KMS-11 (cell line): ENCODE measurements at regions not wholly inside any gene's neighbourhood (a gene's known extent, or its start where the extent isn't known, plus 50 kb on each side); places are given as distances from the start of the nearest gene placed in this dataset.

Source experiments
- H2AFZ ChIP-seq: fragments of 200-600 bp; sonication (generic); 2 replicates; pipeline ENCODE4 v1.6.1; 2016; ENCODE audit warnings: antibody characterized with exemption, mixed run types, low read depth
- H3K27ac ChIP-seq: fragments of 200-600 bp; sonication (generic); 2 replicates; pipeline ENCODE4 v1.6.1; 2016; ENCODE audit warnings: mild to moderate bottlenecking, mixed run types
- H3K27me3 ChIP-seq: fragments of 200-600 bp; sonication (generic); 2 replicates; pipeline ENCODE4 v1.6.1; 2017; ENCODE audit warnings: mild to moderate bottlenecking, low read depth, mixed run types, moderate library complexity; ENCODE audit not compliant: insufficient read depth
- H3K36me3 ChIP-seq: fragments of 200-600 bp; sonication (generic); 2 replicates; pipeline ENCODE4 v1.6.1; 2017; ENCODE audit warnings: mild to moderate bottlenecking, mixed run types; ENCODE audit not compliant: insufficient read depth
- H3K4me1 ChIP-seq: fragments of 200-600 bp; sonication (generic); 2 replicates; pipeline ENCODE4 v1.6.1; 2016; ENCODE audit warnings: mild to moderate bottlenecking, low read depth, mixed run types; ENCODE audit not compliant: poor library complexity, severe bottlenecking
- H3K4me2 ChIP-seq: fragments of 200-600 bp; sonication (generic); 2 replicates; pipeline ENCODE4 v1.7.0; 2016; ENCODE audit warnings: mild to moderate bottlenecking, mixed run types
- H3K4me3 ChIP-seq: fragments of 200-600 bp; sonication (generic); IDR thresholded peaks from 2 replicates; pipeline ENCODE4 v1.6.1; 2017; ENCODE audit warnings: low read depth, low read length, mixed read lengths; ENCODE audit not compliant: insufficient read depth
- H3K79me2 ChIP-seq: fragments of 200-600 bp; sonication (generic); 2 replicates; pipeline ENCODE4 v1.6.1; 2016; ENCODE audit warnings: low read depth, mixed run types; ENCODE audit not compliant: insufficient read depth
- H3K9ac ChIP-seq: fragments of 200-600 bp; sonication (generic); 2 replicates; pipeline ENCODE4 v1.6.1; 2016; ENCODE audit warnings: mild to moderate bottlenecking, mixed run types
- H4K20me1 ChIP-seq: fragments of 200-600 bp; sonication (generic); 2 replicates; pipeline ENCODE4 v1.6.1; 2016; ENCODE audit warnings: mild to moderate bottlenecking, mixed run types; ENCODE audit not compliant: insufficient read depth
- TF ChIP-seq, protein P1 (sequence below): fragments of 200-600 bp; sonication (generic); conservative IDR thresholded peaks from 2 replicates; pipeline ENCODE4 v1.6.1; 2017; ENCODE audit warnings: low read depth, mild to moderate bottlenecking, antibody characterized with exemption, low read length, moderate library complexity, mixed read lengths

DNA sequence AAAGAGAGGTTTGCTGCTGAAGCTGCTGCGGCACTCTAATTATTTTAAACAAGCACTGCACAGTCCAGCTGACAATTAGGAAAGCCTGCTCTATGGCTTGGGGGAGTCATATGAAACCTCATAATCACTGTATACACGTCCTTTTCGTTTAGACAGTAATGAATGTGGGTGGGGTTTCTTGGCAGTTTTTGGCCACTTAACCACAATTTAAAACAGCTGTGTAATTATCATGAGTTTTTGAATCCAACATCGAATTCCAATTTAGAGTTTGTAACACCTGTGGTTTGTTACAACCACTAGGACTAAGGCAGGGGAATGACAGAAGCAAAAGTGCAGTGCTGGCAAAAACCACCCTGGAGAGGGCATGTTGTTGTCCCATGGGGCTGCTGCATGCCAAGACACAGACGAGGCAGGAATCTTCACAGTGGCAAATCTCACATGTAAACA is 99.5 kb downstream of the CXXC4 start:
- Histone ChIP-seq H3K79me2 (no peaks in the 10 kb centered on the region), H3K27me3 (no peaks in the 10 kb centered on the region), H3K4me2 (peak overlapping the region; percentile 85), H4K20me1 (no peaks in the 10 kb centered on the region), H3K4me1 (peaks cover 55% of the 10 kb centered on the region), H3K27ac (peak overlapping the region; percentile 38; the same call in 1 of the 2 replicates), H2AFZ (peak overlapping the region; percentile 23; the same call in 1 of the 2 replicates), H3K36me3 (no peaks in the 10 kb centered on the region), H3K9ac (peak overlapping the region; percentile 5; the same call in 1 of the 2 replicates), H3K4me3 (no peak overlapping the region)
- TF ChIP-seq, protein P1, sequence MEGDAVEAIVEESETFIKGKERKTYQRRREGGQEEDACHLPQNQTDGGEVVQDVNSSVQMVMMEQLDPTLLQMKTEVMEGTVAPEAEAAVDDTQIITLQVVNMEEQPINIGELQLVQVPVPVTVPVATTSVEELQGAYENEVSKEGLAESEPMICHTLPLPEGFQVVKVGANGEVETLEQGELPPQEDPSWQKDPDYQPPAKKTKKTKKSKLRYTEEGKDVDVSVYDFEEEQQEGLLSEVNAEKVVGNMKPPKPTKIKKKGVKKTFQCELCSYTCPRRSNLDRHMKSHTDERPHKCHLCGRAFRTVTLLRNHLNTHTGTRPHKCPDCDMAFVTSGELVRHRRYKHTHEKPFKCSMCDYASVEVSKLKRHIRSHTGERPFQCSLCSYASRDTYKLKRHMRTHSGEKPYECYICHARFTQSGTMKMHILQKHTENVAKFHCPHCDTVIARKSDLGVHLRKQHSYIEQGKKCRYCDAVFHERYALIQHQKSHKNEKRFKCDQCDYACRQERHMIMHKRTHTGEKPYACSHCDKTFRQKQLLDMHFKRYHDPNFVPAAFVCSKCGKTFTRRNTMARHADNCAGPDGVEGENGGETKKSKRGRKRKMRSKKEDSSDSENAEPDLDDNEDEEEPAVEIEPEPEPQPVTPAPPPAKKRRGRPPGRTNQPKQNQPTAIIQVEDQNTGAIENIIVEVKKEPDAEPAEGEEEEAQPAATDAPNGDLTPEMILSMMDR, result no peak

DNA sequence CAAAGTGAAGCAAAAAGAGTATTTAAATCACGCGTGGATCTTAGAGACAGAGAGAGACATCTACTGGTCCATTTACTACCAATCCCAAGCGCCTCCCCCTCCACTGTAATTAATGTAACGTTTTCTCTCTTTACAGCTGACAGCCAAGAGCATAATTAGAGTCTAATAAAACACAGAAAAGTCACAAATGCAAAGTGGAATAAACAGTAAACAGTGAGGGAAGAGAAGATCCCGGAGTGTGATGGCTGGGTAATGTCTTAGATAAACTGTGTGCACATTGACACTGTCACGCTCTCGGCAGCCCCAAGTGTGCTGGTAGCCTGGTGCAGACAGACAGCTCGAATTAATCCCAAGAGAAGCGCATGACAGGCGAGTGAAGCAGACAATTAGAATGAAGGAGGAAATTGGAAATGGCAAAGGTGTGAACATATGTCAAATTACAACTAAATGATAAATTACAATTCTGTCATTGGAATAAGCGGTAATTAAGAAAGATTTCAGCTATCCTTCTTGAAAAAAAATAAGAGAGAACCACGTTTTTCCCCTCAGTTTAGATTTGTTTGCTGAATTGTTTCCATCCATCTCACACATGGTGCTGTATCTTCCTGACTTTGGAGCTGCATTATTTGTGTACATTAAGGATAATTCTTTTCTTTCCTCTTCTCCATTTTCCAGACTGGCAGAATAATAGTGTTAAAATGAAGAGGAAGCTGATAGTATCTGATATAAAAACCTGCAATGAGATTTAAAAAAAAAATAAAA is 100.1 kb downstream of the CXXC4 start:
- no peaks in the 10 kb centered on the region for H3K79me2 ChIP-seq
- H3K27ac ChIP-seq, result peak overlapping the region; percentile 38; the same call in 1 of the 2 replicates
- H3K9ac ChIP-seq, result peak overlapping the region; percentile 5; the same call in 1 of the 2 replicates
- H3K4me1 ChIP-seq, result peaks cover 55% of the 10 kb centered on the region
- peak overlapping the region; percentile 85 for H3K4me2 ChIP-seq
- no peak overlapping the region for H3K4me3 ChIP-seq
- no peaks in the 10 kb centered on the region for H3K27me3 ChIP-seq
- H2AFZ ChIP-seq, result peak overlapping the region; percentile 23; the same call in 1 of the 2 replicates
- H4K20me1 ChIP-seq, result no peaks in the 10 kb centered on the region
- TF ChIP-seq, protein P1, result no peak
- H3K36me3 ChIP-seq, result no peaks in the 10 kb centered on the region

DNA sequence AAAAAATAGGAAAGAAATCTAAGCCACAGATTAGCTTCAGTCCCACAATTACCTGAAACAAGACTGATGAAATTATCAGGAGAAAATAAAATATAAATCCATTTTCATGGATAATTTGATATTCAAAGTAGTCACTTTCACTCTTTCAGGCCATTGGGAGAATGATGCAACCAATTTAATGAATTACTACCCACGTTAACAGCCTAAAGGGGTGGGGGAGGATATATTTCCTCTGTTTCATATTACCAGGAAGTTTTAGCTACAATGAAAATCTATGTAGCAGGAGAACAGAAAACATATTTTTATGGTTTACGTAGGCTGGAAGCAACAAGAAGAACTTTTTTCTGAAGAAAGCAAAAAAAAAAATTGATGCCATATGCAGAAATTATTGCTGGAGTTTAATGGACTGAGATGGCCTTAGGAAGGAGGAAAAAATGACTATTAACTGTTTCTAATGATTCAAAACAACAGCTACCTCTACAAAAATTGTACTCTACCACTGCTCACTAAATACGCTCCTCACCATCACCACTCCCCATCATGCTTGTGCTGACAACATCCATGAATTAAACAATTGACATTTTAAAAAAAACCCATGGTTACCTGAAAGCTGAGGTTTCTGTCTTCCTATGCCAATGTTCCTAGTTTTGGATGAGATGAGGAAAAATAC is 100.9 kb downstream of the CXXC4 start:
- Histone ChIP-seq H3K4me3 (no peak overlapping the region), H3K9ac (no peak overlapping the region), H2AFZ (peak overlapping the region; percentile 23; the same call in 1 of the 2 replicates)

DNA sequence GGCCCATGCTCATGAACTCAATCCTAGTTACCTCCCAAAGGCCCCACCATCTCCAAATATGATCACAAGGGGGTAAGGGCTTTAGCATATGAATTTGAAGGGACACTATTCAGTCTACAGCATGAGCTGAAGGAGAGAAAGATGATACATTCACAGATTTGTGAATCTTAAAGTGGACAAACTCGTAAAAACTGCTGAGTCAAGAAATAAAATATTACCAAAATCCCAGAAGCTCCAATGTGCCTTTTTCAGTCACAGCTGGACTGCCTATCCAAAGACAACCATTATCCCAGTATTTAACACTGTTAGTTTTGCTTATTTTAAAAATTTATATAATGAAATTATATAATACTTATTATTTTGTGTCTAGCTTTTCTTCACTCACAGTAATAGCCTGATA is 109.0 kb downstream of the CXXC4 start:
- H3K27me3 ChIP-seq, result no peaks in the 10 kb centered on the region
- H3K4me2 ChIP-seq, result no peak overlapping the region
- H3K79me2 ChIP-seq, result no peaks in the 10 kb centered on the region
- no peaks in the 10 kb centered on the region for H4K20me1 ChIP-seq
- TF ChIP-seq, protein P1, result no peak
- H3K27ac ChIP-seq, result no peak overlapping the region
- H2AFZ ChIP-seq, result no peak overlapping the region
- no peaks in the 10 kb centered on the region for H3K4me1 ChIP-seq
- H3K36me3 ChIP-seq, result no peaks in the 10 kb centered on the region
- no peak overlapping the region for H3K9ac ChIP-seq
- no peak overlapping the region for H3K4me3 ChIP-seq

More for the DNA sequence above, 100.9 kb downstream of the CXXC4 start:
- no peaks in the 10 kb centered on the region for H3K79me2 ChIP-seq
- TF ChIP-seq, protein P1, result no peak
- H3K36me3 ChIP-seq, result no peaks in the 10 kb centered on the region
- H3K27ac ChIP-seq, result no peak overlapping the region
- peaks cover 50% of the 10 kb centered on the region for H3K4me1 ChIP-seq
- H3K27me3 ChIP-seq, result no peaks in the 10 kb centered on the region
- H4K20me1 ChIP-seq, result no peaks in the 10 kb centered on the region
- H3K4me2 ChIP-seq, result peak overlapping the region; percentile 85
